Ishikawa (cell line): ENCODE measurements at regions not wholly inside any gene's neighbourhood (a gene's known extent, or its start where the extent isn't known, plus 50 kb on each side); places are given as distances from the start of the nearest gene placed in this dataset.

Source experiments
- CEBPB ChIP-seq: IDR thresholded peaks from 2 replicates; pipeline ENCODE4 v1.6.1; 2012
- CREB1 ChIP-seq: IDR thresholded peaks from 2 replicates; pipeline ENCODE4 v1.6.1; 2012; ENCODE audit warnings: low read depth
- MAX ChIP-seq: IDR thresholded peaks from 2 replicates; pipeline ENCODE4 v1.6.1; 2012
- RAD21 ChIP-seq: IDR thresholded peaks from 2 replicates; pipeline ENCODE4 v1.6.1; 2012; ENCODE audit warnings: low read depth
- REST ChIP-seq: IDR thresholded peaks from 2 replicates; pipeline ENCODE4 v1.6.1; 2012; ENCODE audit warnings: low read depth, mild to moderate bottlenecking
- TAF1 ChIP-seq: IDR thresholded peaks from 2 replicates; pipeline ENCODE4 v1.6.1; 2012; ENCODE audit warnings: low read depth, mild to moderate bottlenecking
- TCF12 ChIP-seq: IDR thresholded peaks from 2 replicates; pipeline ENCODE4 v1.6.1; 2012; ENCODE audit warnings: low read depth
- YY1 ChIP-seq: IDR thresholded peaks from 2 replicates; pipeline ENCODE4 v1.6.1; 2012; ENCODE audit warnings: low read depth

GRCh38 chr6:40056865-40057264 lies 122.6 kb upstream of the MOCS1 start:
- no peak for TF ChIP-seq CREB1
- no peak for TF ChIP-seq MAX
- TF ChIP-seq TAF1 = no peak
- TF ChIP-seq REST = no peak
- TF ChIP-seq TCF12 = no peak
- no peak for TF ChIP-seq RAD21
- TF ChIP-seq CEBPB = no peak
- no peak for TF ChIP-seq YY1
